Ureter (tissue), 1 donor: ENCODE measurements at regions not wholly inside any gene's neighbourhood (a gene's known extent, or its start where the extent isn't known, plus 50 kb on each side); places are given as distances from the start of the nearest gene placed in this dataset.

Source experiments
- DNase-seq: peaks from one replicate; pipeline ENCODE4 v3.0.0-alpha.2; 2020; ENCODE audit warnings: low spot score
- donor health status: DM: yes; HTN: yes; CAD: no.

DNA sequence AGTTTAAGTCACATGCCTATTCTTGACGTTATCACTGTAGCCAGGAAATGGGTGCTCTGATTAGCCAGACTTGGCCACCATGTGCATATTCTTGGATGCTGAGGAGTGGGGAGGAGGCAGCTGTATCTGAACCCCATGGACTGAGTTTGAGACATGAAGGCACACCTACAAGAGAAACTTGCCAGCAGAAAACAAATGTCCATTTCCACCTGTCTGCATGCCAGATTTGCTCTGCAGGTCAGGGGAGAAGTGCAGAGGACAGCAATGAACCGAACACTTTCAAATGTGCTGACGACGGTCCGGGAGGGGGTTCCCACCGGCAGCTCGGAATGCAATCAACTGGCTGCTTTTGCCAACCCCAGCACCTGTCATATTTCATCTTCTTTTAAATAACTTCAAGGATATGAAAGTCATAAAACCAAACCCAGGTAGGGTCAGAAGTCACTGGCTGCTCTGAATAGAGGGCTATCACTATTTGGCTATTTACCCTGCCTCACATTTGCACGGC, 287.8 kb upstream of the N4BP1 start:
- no peak for DNase-seq

DNA sequence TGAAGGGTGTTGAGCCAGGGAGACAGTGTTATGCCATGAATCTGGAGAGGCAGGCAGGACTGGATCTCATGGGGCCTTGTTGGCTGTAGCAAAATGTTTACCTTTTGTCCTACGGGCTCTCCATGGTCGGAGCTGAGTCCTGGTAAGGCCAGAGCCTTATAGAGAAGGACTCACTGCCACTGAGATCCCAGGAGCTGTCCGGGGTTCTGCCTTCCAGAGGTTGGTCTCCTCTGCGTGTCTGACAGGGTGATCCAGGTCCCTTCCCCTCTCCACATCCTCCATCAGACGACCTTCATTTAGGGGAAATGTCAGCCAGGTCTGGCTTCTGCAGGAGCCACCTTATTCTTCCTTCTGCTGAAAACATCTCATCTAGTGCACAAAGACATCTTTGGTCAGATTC, 285.2 kb upstream of the N4BP1 start:
- DNase-seq = no peak

DNA sequence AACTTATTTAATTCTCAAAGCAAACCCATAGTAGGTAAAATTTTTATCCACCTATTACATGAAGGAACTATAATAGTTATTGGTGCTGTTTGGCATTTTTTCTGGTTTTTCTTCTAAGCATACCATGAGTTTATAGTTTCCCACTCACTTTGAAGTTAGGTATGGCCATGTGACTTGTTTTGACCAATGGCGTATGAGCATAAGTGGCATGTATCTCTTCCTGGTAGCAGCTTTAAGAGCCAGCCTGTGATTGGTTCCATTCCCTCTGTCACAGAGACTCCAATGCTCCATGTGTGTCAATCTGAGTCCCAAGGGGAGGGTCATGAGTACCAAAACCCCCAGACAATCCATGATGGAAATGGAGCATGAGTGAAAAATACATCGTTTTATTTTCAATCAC, 282.9 kb upstream of the N4BP1 start:
- no peak for DNase-seq

DNA sequence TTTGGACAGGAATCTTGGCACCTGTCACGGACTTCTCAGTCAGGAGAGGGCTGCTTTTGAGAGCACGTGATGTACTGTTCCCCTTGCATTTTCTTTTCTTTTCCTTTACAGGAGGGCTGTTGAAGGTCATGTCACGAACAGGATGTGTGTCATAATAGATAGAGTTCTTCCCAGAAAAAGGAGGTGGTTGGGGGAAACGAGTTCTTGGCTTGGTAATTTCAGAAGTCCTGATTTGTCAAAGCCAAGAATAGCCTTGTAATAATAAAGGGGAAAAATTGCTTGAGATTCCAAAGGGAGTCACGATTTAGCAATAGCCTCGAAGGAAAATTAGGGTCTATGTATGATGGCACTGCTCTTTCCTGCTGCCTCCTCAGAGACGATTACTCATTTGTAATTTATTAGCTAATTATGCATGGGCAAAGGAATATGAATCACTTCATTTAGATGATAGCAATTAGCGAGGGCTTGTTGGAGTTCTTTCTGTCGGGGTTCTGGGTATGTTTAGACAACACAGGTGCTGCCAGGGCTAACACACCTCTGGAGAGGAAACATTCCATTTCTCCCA, 277.7 kb upstream of the N4BP1 start:
- no peak for DNase-seq

DNA sequence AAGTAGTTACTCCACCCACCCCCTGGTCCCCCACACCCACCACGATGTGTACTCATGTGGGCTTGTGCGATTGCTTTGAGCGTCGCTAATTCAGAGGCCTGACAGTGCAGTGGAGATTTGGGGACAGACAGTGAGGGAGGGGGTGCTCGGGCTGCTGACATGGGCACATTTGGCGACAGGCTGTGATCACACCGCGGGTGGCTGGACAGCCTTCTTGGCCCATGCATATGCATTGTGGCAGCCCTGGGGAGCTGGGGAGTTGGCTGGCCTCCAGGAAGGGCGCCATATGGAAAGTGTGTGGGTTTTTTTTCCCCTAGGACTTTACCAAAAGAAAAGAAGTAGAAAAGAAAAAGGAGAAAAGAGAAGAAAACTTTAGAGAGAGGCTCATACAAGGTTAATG, 275.5 kb upstream of the N4BP1 start:
- no peak for DNase-seq

DNA sequence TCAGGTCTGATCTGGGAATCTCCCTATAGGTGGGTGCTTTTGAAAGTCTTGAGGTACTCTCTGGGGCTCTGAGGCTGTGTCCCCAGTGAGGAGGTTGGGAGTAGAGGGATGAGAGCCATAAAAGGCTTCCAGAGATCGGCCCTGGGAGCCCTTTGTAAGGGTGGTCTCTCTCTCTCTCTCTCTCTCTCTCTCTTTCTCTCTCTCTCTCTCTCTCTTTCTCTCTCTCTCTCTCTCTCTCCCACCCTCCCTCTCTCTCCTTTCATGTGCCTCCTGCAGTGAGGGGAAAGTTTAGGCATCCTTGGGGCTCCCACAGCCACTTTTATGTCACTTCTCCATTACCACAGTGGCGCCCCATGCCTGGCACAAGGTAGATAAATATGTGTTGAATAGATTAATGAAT, 271.3 kb upstream of the N4BP1 start:
- DNase-seq = no peak

DNA sequence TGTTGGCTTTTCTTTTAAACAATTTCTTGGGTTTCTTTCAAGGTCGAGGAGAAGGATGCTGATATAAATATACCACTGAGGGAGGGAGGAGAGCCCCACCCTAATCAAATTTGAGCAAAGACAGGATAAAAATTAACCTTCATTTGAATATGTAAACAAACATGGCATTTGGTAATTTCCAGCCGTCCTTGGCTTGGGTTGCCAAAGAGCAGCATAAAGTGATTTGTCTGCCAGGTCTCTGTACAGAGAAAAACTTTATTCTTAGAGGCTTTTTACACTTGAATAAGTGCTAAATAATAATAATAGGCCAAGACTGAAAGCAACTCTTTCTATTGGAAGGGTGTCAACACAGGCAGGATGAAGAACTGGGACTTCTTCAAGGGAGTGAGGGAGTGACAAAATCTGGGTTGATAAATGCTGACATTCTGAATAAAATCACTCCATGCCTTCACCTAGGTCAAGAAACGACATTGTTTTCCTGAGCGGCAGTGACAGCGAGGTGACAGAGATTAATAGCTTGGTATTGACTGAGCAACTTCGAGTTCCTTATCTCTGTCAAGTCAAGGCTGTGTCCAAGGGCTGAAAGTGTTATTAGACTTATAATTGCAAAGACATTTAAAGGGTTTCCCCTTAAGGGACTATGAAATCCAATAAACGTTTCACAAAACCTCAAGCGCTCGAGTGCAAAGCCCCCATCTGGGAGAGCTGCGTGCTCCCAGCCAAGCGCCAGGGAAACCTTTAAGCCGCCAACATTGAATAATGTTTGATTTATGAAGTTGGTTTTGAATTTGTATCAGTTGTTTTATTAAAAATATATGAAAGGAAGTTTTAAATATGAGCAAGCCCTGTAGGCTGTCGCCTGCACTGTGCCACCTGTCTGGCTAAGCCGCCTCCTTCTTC, 269.5 kb upstream of the N4BP1 start:
- no peak for DNase-seq

DNA sequence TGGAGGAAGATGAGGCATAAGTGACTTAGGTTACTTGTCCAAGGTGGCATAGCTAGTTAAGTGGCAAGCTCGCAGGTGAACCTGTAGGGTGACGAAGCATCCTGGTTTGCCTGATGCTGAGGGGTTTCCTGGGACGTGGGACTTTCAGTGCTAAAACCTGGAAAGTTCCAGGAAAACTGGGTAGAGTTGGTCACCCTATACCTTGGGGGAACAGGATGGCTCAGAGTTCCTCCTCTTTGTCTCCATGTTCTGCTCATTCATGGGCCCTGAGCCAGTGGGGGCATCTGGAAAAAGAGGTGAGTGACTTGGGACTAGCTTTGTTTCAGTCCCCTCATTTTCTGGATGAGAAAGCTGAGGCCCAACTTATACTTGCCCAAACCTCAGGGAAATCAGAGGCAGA, 268.0 kb upstream of the N4BP1 start:
- DNase-seq = no peak

DNA sequence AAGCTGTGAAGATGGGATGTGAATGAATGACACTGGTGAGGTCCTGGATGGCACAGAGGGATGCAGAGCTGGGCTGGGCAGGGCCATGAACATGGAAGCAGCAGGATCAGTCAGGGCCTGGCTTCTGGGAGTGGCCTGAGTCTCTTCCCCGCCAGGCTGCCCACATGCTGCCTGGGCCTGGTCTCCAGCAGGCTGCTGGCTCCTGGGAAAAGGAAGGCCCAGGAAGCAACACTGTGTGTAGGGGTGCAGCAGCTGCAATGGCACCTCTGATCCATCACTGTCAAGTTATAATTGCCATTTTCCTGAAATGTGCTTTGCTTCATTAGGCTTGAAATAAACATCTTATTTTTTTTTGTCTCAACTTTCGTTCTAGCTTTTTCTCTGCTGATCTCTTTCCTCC, 260.2 kb upstream of the N4BP1 start:
- DNase-seq = no peak

DNA sequence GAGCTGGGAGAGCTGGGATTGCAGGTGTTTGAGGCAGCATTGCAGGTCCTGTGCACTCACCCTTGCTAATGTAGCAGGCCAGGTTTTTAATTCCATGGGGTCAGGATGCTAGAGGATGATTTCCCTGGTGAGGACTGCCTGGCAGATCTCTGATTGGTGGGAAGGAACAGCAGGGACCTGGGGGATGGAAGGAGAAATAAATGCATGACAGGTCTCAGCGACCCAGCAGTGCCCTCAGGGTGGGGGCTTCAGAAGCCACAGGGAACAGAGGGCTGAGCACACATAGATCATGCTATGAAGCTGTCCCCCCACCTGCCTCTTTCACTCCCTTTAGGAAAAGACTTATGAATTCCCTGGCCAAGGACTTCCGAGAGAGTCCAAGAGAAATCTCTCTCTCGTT, 255.5 kb upstream of the N4BP1 start:
- DNase-seq = no peak

DNA sequence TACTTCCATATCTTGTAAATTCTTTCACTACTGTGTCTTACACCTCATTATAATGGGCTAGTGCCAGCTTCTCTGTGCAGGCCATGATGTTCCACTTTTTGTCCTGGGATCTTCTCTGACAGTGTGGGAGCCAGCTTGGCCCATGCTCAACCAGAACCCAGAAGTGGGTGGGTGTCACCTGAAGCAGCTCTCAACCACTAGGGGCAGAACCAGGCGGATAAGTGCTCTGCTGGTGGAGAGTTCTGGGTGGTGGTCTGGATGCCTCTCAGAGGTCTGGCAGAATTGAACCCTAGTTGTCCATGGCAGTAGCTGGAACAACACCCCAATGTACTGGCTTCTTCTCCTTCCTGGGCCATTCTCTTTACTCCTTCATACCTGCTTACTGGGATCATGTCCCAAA, 254.1 kb upstream of the N4BP1 start:
- DNase-seq = no peak

DNA sequence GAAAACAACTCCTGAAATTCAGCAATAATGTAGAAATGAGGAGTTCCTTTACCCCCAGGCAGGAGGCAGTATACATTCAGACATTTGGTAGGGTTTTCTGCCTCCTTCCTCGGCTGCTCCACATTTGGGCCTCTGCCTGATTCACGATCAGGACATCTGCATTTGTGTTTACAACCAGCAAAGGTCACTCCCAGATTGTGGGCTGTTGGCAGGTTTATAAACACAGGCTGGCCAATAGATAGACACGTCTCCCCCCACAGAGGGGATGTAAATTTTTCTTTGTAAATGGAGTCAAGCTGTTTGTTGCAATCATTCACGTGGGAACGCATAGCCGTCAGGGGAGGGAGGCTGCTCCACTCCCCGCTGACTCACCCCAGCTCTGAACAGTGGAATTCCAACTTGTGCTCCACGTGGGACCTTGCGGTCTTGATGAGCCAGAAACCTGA, 252.1 kb upstream of the N4BP1 start:
- DNase-seq = no peak

DNA sequence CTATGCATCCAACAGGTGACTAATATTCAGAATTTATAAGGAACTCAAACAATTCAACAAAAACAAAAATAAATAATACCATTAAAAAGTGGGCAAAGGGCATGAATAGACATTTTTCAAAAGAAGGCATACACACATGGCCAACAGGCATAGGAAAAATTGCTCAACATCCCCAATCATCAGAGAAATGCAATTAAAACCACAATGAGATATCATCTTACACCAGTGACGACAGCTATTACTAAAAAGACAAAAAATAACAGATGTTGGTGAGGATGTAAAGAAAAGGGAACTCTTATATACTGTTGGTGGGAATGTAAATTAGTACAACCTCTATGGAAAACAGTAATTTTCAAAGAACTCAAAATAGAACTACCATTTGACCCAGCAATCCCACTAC, 250.4 kb upstream of the N4BP1 start:
- no peak for DNase-seq

DNA sequence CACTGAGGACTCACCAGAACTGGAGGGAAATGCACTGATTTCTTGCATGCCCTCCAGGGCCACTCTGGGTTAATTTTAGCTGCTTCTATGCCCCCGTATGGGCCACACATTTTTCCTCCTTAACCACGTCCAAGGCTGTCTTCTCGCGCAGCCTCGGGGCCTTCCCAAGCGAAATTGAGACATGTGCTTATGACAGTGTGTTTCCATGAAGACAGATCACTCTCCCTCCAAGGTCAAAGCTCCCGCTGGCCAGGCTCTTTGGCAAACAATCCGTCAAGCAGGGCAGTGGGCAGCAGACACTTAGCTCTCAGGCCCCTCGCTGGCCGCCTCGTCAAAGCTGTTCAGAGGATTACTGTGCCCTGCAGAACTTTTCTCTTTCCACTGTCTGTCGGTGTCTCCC, 243.0 kb upstream of the N4BP1 start:
- DNase-seq = no peak

DNA sequence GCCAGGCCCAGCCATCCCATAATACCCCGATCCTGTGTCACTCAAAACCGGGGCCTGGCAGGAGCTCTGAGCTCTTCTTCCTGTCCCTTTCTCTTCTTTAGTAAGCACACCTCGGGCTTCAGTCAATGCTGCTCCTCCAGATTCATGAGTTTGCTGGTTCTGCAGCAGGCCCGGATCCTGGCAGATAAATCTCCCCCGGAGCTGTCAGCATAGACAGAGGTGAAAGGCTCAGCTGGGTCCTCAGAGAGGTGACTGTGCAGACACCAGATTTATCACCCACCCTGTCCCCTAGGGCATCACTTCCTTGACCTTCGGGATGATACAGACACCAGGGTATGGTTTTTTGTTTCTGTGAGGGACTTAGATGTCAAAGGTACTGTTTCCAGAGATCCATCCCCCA, 242.5 kb upstream of the N4BP1 start:
- DNase-seq = no peak

DNA sequence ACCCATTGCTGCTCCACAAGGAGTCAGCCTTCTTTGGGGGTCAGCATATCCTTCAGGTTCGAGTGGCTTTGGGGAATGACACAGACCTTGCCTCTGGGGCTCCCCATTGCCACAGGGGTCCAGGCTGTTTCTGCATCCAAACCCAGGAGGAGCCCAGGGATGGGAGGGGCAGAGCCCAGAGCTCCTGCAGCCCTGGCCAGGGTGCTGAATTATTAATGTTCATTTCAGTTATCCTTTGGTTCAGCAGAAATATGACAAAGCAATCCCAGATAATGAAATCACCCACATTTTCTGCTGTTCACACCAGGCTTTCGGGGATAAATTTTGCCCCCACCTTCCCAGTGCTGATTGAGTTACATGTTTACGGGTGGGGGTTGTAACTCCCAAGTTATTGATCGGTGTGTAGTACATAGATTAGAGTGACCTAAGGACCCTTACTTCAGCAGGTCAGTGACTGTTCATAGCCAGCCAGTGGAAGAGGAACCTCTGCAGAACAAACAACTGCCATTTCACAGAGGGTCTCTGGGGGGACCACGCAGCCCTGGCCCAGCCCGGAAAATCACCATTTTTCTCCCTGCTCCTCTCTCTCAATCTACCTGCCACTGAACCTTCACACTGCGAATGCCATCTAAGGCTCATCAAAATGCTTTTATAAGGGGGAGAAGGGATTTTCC, 240.3 kb upstream of the N4BP1 start:
- no peak for DNase-seq

DNA sequence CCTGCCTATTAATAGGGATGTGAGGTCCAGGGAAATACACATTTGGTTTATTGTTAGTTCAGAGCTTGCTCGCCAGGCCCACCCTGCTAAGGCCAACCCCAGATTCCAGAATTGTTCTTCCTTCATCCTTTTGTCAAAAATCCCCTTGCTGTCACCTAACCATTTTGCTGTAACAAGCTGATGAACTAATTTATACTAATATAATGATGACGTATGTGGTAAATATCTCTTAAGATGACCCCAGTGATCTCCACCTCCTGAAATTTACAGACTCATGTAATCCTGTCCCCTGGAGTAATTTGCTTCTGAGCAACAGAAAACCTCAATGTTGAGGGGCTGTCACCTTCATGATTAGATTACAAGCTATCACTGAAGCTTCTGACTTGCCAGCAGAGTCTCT, 236.3 kb upstream of the N4BP1 start:
- DNase-seq = no peak

DNA sequence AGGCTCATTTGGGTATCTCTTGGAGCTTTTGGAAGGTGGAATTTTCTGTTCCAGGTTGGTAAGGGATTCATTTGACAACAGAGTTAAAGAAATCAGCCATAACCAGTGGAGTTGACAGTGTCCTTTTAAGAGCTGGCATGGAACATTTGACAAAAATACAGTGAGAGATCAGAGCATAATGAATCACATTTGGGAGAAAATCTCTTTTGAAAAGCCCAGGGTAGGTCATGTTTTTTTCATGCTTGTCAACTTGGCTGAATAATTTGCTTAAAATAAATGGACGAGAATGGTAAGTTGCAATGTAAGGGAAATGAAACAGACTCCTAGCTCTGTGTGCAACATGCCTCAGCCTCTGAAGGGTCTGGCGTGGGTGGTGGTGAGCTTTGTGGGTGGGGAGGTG, 235.3 kb upstream of the N4BP1 start:
- no peak for DNase-seq

DNA sequence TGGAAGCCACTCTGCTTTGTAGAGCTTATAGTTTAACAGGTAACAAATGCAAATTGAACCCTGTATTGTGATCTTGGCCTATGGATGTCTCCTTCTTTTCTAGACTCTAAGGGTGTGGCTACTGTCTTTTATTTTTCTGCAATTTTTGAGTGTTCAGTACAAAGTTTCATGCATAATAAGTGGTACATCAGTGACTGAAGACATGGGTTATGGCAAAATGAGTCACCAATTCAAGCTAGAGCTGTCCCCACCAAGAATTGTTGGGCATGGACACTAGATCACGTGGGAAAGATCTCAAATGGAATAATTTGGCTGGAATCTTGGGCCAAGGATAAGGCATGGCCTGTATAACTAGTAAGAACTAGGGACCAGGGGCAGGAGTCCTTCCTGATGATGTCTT, 228.4 kb upstream of the N4BP1 start:
- DNase-seq = no peak

DNA sequence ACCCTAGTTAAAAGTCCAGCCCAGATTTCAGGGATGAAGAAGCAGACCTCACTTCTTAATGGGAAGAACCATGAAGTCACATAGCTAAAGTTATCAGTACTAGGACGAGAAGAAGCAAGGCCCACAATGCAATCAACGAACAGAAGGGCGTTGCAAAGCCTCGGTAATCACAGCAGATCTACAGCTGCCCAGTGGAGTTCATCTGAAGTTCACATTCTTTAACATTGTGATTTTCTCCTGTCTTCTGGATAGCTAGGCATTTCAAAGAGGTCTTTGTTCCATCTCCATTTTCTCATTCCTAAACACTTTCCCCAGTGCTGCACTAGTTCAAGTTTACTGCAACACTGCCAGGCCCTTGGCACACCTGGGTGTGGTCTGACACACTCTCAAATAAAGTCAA, 226.7 kb upstream of the N4BP1 start:
- no peak for DNase-seq

DNA sequence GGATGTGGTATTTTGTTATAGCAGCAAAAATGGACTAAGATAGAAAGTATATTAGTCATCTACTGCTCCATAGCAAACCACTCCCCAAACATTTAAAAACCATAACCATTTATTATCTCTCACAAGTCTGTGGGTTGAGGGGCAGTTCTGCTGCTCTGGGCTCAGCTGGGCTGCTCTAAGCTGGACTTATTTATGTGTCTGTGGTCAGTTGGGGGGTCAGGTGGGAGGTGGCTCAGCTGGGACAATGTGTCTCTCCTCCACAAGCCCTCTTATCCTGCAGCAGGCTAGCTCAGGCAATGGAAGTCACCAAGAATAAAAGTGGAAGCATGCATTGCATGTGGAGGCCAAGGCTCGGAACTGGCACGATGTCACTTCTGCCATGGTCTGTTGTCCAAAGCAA, 226.1 kb upstream of the N4BP1 start:
- no peak for DNase-seq

DNA sequence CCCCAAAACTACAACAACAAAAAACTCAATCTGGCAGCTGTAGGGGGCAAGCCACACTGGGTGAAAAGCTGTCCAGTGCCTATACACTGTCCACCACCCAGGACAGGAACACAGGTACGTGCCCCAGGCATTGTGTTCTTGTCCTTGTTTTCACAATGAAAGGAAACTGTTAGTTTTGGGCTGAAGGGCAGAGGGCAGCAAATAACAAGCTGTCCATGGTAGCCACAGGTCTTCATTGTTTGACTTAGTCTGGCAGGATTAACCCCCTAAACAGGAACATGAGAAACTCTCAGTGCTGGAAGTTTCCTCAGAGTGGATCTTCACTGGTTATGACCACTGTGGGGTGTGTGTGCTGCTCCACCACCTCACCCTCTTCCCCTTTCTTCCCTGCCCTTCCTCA, 224.6 kb upstream of the N4BP1 start:
- DNase-seq = no peak

DNA sequence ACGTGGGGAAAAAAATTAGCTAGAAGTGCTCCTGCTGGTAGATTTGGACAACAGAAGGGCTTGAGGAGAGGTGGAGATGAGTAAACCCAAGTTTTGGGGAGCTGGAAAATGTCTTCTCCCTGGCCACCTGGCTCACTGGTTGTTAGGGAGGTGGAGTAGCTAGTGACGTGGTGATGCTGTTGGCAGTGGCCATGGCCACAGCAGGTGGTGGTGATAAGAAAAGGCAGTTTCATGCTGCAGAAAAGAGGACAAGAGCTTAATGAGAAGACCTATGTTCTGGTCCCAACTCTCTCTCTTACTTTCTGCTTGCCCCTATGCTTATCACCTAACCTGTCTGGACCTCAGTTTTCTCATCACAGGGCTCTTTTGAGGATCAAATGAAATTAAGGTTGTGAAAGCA, 223.5 kb upstream of the N4BP1 start:
- DNase-seq = no peak
